SK-N-SH (cell line): ENCODE measurements at regions not wholly inside any gene's neighbourhood (a gene's known extent, or its start where the extent isn't known, plus 50 kb on each side); places are given as distances from the start of the nearest gene placed in this dataset.

Source experiments
- CTCF ChIA-PET: fragments of 300-600, 350-600 bp; formaldehyde crosslinking; extraction: SDS; loops from one replicate; lab custom pipeline; 2021; lab: Yijun Ruan, JAX
- POLR2A ChIA-PET: fragments of 350-600 bp; sonication (Branson Sonifier 250); formaldehyde crosslinking; extraction: SDS; loops from one replicate; lab custom pipeline; 2020; ENCODE audit warnings: antibody characterized with exemption, inconsistent platforms; lab: Yijun Ruan, JAX
- DNase-seq: peaks from one replicate; pipeline ENCODE4 v3.0.0; 2012
- H2AFZ ChIP-seq: fragments of 200-600 bp; sonication (generic); 2 replicates; pipeline ENCODE4 v1.8.1; 2016; ENCODE audit warnings: antibody characterized with exemption, mild to moderate bottlenecking, low read depth
- H3F3A ChIP-seq: fragments of 200-600 bp; sonication (generic); replicated peaks from 2 replicates; pipeline ENCODE3; 2016; ENCODE audit warnings: antibody characterized with exemption, mild to moderate bottlenecking; ENCODE audit not compliant: insufficient read depth
- H3K27ac ChIP-seq, 2 experiments: fragments of 200-500 bp in 1 of 2; fragments of 200-600 bp in 1 of 2; sonication (Bioruptor generic) in 1 of 2; sonication (generic), shearing (Covaris generic) in 1 of 2; 2 replicates each; pipeline versions ENCODE4 v1.5.1 to v1.6.1; 2014 to 2016; ENCODE audit warnings: low read depth in 2 of 2, inconsistent platforms in 1 of 2, low read length in 1 of 2, mild to moderate bottlenecking in 1 of 2, mixed read lengths in 1 of 2
- H3K27me3 ChIP-seq: fragments of 200-600 bp; sonication (generic), shearing (Covaris generic); 2 replicates; pipeline ENCODE4 v1.6.1; 2016; ENCODE audit warnings: mixed run types; ENCODE audit not compliant: insufficient read depth
- H3K36me3 ChIP-seq, 2 experiments: fragments of 200-500 bp in 1 of 2; fragments of 200-600 bp in 1 of 2; sonication (Bioruptor generic) in 1 of 2; sonication (generic) in 1 of 2; replicated peaks in 1 of 2; 2 replicates each; pipeline versions ENCODE3 to v1.5.1; 2014 to 2016; ENCODE audit warnings: low read length in 1 of 2, mild to moderate bottlenecking in 1 of 2; ENCODE audit not compliant: insufficient read depth in 2 of 2, control insufficient read depth in 1 of 2
- H3K4me1 ChIP-seq, 2 experiments: fragments of 200-500 bp in 1 of 2; fragments of 200-600 bp in 1 of 2; sonication (Bioruptor generic) in 1 of 2; sonication (generic), shearing (Covaris generic) in 1 of 2; 2 replicates each; pipeline versions ENCODE4 v1.5.1 to v1.6.1; 2014 to 2016; ENCODE audit warnings: low read depth in 1 of 2, low read length in 1 of 2, mixed run types in 1 of 2; ENCODE audit not compliant: insufficient read depth in 2 of 2, control insufficient read depth in 1 of 2
- H3K4me2 ChIP-seq: fragments of 200-600 bp; sonication (generic), shearing (Covaris generic); 2 replicates; pipeline ENCODE4 v1.6.1; 2017; ENCODE audit warnings: mixed run types
- H3K4me3 ChIP-seq, 2 experiments: fragments of 200-500 bp in 1 of 2; fragments of 200-600 bp in 1 of 2; sonication (Bioruptor generic) in 1 of 2; sonication (generic), shearing (Covaris generic) in 1 of 2; 2 replicates each; pipeline versions ENCODE4 v1.5.1 to v1.8.1; 2014 to 2016; ENCODE audit warnings: low read depth in 2 of 2, inconsistent platforms in 1 of 2, low read length in 1 of 2, mild to moderate bottlenecking in 1 of 2, mixed read lengths in 1 of 2, moderate library complexity in 1 of 2
- H3K79me2 ChIP-seq: fragments of 200-600 bp; sonication (generic); 2 replicates; pipeline ENCODE4 v1.8.1; 2017; ENCODE audit warnings: mild to moderate bottlenecking; ENCODE audit not compliant: insufficient read depth
- H3K9ac ChIP-seq: fragments of 200-600 bp; sonication (generic); 2 replicates; pipeline ENCODE4 v1.6.1; 2017; ENCODE audit warnings: mixed run types
- H3K9me2 ChIP-seq: fragments of 200-600 bp; sonication (generic); 2 replicates; pipeline ENCODE4 v1.6.1; 2017; ENCODE audit warnings: mixed run types
- H3K9me3 ChIP-seq: fragments of 200-600 bp; sonication (generic); 2 replicates; pipeline ENCODE4 v1.6.1; 2017; ENCODE audit warnings: mixed run types, mild to moderate bottlenecking, moderate library complexity
- H4K20me1 ChIP-seq: fragments of 200-600 bp; sonication (generic); 2 replicates; pipeline ENCODE4 v1.6.1; 2017; ENCODE audit warnings: mild to moderate bottlenecking, mixed run types; ENCODE audit not compliant: insufficient read depth
- CHD2 ChIP-seq: fragments of 150-350 bp; IDR thresholded peaks from 2 replicates; pipeline ENCODE4 v1.6.1; 2018; ENCODE audit warnings: low read length; ENCODE audit not compliant: partially characterized antibody
- JUND ChIP-seq: IDR thresholded peaks from 2 replicates; pipeline ENCODE4 v1.4.0; 2012
- MXI1 ChIP-seq: IDR thresholded peaks from 2 replicates; pipeline ENCODE4 v1.6.1; 2012; ENCODE audit warnings: mild to moderate bottlenecking, low read depth, low read length, improper control_type of control experiment
- NFIC ChIP-seq: IDR thresholded peaks from 2 replicates; pipeline ENCODE4 v1.4.0; 2012; ENCODE audit warnings: borderline replicate concordance
- POLR2AphosphoS5 ChIP-seq: IDR thresholded peaks from 2 replicates; pipeline ENCODE4 v1.6.1; 2012; ENCODE audit warnings: low read depth, low read length
- RCOR1 ChIP-seq: fragments of 150-350 bp; IDR thresholded peaks from 2 replicates; pipeline ENCODE4 v1.6.1; 2017; ENCODE audit warnings: antibody characterized with exemption, low read length
- RFX5 ChIP-seq: IDR thresholded peaks from 2 replicates; pipeline ENCODE4 v1.6.1; 2012; ENCODE audit warnings: mild to moderate bottlenecking, improper control_type of control experiment, low read length
- SIN3A ChIP-seq: IDR thresholded peaks from 2 replicates; pipeline ENCODE4 v1.6.1; 2012; ENCODE audit warnings: low read depth, mild to moderate bottlenecking, low read length, moderate library complexity, borderline replicate concordance
- SMC3 ChIP-seq: IDR thresholded peaks from 2 replicates; pipeline ENCODE4 v1.6.1; 2012; ENCODE audit warnings: low read depth, low read length, improper control_type of control experiment
- TAF1 ChIP-seq: IDR thresholded peaks from 2 replicates; pipeline ENCODE4 v1.6.1; 2012; ENCODE audit warnings: low read depth, mild to moderate bottlenecking, low read length, moderate library complexity, borderline replicate concordance
- TEAD4 ChIP-seq: IDR thresholded peaks from 2 replicates; pipeline ENCODE4 v1.4.0; 2012; ENCODE audit warnings: mild to moderate bottlenecking, borderline replicate concordance; ENCODE audit not compliant: insufficient read depth
- YY1 ChIP-seq: IDR thresholded peaks from 2 replicates; pipeline ENCODE4 v1.4.0; 2012; ENCODE audit warnings: low read depth, mild to moderate bottlenecking
- WGBS: methylation state at CpG from one replicate; pipeline ENCODE4 v1.1.6; 2017; ENCODE audit warnings: low lambda C conversion rate; 5-methylcytosine and 5-hydroxymethylcytosine counted together
- TF ChIP-seq, protein P1 (sequence below): fragments of 150-350 bp; IDR thresholded peaks from 2 replicates; pipeline ENCODE4 v1.6.1; 2017; ENCODE audit warnings: antibody characterized with exemption, low read length, low read depth, borderline replicate concordance
- TF ChIP-seq, protein P2 (sequence below): IDR thresholded peaks from 2 replicates; pipeline ENCODE4; 2012
- TF ChIP-seq, protein P3 (sequence below): fragments of 150-350 bp; IDR thresholded peaks from 2 replicates; pipeline ENCODE4 v1.6.1; 2016; ENCODE audit warnings: mild to moderate bottlenecking, low read depth, low read length
- TF ChIP-seq, protein P4 (sequence below): IDR thresholded peaks from 2 replicates; pipeline ENCODE4 v1.6.1; 2012; ENCODE audit warnings: mild to moderate bottlenecking, low read depth, low read length, moderate library complexity
- TF ChIP-seq, protein P5 (sequence below): IDR thresholded peaks from 2 replicates; pipeline ENCODE4 v1.4.0; 2012; ENCODE audit warnings: low read depth
- TF ChIP-seq, protein P6 (sequence below): IDR thresholded peaks from 2 replicates; pipeline ENCODE4 v1.4.0; 2012; ENCODE audit warnings: low read depth, borderline replicate concordance

DNA sequence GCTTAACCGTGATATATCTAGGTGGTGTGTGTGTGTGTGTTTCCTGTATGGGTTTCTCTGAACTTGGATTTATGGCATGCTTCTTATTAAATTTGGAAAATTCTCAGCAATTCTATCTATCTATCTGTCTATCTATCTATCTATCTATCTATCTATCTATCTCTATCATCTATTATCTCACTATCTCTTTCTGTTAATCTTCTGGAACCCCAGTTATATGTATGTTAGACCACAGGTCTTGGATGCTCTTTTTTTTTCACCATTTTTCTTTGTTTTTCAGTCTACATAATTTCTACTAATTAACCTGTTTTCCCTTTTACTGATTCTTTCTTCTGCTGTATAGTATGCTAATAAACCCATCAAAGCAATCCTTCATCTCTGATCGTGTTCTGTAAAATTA lies 538.0 kb downstream of the PTPRU start:
- Histone ChIP-seq H3K9me2 (no peaks in the 10 kb centered on the region), H3K4me3 (no peak overlapping the region), H3K27me3 (no peaks in the 10 kb centered on the region), H2AFZ (no peak overlapping the region), H3K4me2 (no peak overlapping the region), H3K9ac (no peak overlapping the region), H3K36me3 (no peaks in the 10 kb centered on the region), H3K4me1 (no peaks in the 10 kb centered on the region), H3F3A (no peaks in the 10 kb centered on the region), H3K9me3 (no peaks in the 10 kb centered on the region), H4K20me1 (no peaks in the 10 kb centered on the region), H3K79me2 (no peaks in the 10 kb centered on the region), H3K27ac (no peak overlapping the region)
- no peak for DNase-seq
- no peak for TF ChIP-seq TAF1
- TF ChIP-seq, protein P1, sequence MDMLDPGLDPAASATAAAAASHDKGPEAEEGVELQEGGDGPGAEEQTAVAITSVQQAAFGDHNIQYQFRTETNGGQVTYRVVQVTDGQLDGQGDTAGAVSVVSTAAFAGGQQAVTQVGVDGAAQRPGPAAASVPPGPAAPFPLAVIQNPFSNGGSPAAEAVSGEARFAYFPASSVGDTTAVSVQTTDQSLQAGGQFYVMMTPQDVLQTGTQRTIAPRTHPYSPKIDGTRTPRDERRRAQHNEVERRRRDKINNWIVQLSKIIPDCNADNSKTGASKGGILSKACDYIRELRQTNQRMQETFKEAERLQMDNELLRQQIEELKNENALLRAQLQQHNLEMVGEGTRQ: no peak
- TF ChIP-seq, protein P2, sequence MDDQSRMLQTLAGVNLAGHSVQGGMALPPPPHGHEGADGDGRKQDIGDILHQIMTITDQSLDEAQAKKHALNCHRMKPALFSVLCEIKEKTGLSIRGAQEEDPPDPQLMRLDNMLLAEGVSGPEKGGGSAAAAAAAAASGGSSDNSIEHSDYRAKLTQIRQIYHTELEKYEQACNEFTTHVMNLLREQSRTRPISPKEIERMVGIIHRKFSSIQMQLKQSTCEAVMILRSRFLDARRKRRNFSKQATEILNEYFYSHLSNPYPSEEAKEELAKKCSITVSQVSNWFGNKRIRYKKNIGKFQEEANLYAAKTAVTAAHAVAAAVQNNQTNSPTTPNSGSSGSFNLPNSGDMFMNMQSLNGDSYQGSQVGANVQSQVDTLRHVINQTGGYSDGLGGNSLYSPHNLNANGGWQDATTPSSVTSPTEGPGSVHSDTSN: no peak
- TF ChIP-seq, protein P3, sequence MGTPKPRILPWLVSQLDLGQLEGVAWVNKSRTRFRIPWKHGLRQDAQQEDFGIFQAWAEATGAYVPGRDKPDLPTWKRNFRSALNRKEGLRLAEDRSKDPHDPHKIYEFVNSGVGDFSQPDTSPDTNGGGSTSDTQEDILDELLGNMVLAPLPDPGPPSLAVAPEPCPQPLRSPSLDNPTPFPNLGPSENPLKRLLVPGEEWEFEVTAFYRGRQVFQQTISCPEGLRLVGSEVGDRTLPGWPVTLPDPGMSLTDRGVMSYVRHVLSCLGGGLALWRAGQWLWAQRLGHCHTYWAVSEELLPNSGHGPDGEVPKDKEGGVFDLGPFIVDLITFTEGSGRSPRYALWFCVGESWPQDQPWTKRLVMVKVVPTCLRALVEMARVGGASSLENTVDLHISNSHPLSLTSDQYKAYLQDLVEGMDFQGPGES: no peak
- TF ChIP-seq, protein P4, sequence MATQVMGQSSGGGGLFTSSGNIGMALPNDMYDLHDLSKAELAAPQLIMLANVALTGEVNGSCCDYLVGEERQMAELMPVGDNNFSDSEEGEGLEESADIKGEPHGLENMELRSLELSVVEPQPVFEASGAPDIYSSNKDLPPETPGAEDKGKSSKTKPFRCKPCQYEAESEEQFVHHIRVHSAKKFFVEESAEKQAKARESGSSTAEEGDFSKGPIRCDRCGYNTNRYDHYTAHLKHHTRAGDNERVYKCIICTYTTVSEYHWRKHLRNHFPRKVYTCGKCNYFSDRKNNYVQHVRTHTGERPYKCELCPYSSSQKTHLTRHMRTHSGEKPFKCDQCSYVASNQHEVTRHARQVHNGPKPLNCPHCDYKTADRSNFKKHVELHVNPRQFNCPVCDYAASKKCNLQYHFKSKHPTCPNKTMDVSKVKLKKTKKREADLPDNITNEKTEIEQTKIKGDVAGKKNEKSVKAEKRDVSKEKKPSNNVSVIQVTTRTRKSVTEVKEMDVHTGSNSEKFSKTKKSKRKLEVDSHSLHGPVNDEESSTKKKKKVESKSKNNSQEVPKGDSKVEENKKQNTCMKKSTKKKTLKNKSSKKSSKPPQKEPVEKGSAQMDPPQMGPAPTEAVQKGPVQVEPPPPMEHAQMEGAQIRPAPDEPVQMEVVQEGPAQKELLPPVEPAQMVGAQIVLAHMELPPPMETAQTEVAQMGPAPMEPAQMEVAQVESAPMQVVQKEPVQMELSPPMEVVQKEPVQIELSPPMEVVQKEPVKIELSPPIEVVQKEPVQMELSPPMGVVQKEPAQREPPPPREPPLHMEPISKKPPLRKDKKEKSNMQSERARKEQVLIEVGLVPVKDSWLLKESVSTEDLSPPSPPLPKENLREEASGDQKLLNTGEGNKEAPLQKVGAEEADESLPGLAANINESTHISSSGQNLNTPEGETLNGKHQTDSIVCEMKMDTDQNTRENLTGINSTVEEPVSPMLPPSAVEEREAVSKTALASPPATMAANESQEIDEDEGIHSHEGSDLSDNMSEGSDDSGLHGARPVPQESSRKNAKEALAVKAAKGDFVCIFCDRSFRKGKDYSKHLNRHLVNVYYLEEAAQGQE: no peak
- no peak for TF ChIP-seq CHD2
- TF ChIP-seq NFIC: no peak
- no peak for TF ChIP-seq TEAD4
- no peak for TF ChIP-seq SIN3A
- TF ChIP-seq, protein P5, sequence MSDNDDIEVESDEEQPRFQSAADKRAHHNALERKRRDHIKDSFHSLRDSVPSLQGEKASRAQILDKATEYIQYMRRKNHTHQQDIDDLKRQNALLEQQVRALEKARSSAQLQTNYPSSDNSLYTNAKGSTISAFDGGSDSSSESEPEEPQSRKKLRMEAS: no peak
- TF ChIP-seq, protein P6, sequence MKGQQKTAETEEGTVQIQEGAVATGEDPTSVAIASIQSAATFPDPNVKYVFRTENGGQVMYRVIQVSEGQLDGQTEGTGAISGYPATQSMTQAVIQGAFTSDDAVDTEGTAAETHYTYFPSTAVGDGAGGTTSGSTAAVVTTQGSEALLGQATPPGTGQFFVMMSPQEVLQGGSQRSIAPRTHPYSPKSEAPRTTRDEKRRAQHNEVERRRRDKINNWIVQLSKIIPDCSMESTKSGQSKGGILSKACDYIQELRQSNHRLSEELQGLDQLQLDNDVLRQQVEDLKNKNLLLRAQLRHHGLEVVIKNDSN: no peak
- no peak for TF ChIP-seq RCOR1
- no peak for TF ChIP-seq MXI1
- TF ChIP-seq YY1: no peak
- no peak for TF ChIP-seq SMC3
- TF ChIP-seq POLR2AphosphoS5: no peak
- TF ChIP-seq RFX5: no peak
- no peak for TF ChIP-seq JUND
- ChIA-PET CTCF (no interaction called here), POLR2A (no interaction called here)
- WGBS: 43% methylated on average over 2 of the region's 2 CpGs
